ENCODE measurements at regions not wholly inside any gene's neighbourhood (a gene's known extent, or its start where the extent isn't known, plus 50 kb on each side); places are given as distances from the start of the nearest gene placed in this dataset.

DNA sequence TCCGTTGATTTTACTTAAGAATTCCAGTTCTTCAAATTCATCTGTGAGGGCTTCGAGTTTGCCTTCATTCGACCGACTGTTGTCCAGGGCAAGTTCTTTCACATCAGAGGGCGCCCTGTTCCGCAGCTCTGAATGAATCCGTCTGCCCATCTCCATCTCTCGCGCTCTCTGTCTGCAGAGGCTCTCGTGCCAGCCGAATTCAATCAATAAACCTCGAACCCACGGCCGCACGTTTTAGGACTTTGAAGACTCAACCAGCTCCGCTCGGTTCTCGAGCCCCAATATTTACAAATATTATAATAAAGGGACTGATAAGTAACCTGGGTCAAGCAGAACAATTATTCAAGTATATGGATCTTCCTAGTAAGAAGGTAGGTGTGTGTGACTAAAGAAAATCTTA, 556.4 kb upstream of the SMIM31 start:
- no peak for TF ChIP-seq ZNF274 (IDR thresholded peaks at IDR 0.05; ENCODE audit: low read depth, low read length)
- no peak for TF ChIP-seq YY1 (IDR thresholded peaks at IDR 0.05; ENCODE audit: insufficient read depth, insufficient read length)

Measured in NT2/D1 (cell line).